HG02759 (cell line): ENCODE measurements at regions not wholly inside any gene's neighbourhood (a gene's known extent, or its start where the extent isn't known, plus 50 kb on each side); places are given as distances from the start of the nearest gene placed in this dataset.
A peak's percentile ranks its signal among the peaks of the same experiment; 100 is the strongest.
"Not testable (repeated sequence)": the region's sequence is repeated elsewhere in the genome, so short reads cannot be mapped to it uniquely, and the experiment has no call there.

ENCODE experiments used
- ATAC-seq: cut with Tn5 transposase; IDR thresholded peaks from one replicate; pipeline ENCODE4 v1.9.1; 2021; ENCODE audit warnings: mild to moderate bottlenecking, moderate library complexity; ENCODE audit not compliant: unreplicated experiment

GRCh38 chr6:112457886-112458285 lies 110.8 kb downstream of the RFPL4B start:
- no peak for ATAC-seq

DNA sequence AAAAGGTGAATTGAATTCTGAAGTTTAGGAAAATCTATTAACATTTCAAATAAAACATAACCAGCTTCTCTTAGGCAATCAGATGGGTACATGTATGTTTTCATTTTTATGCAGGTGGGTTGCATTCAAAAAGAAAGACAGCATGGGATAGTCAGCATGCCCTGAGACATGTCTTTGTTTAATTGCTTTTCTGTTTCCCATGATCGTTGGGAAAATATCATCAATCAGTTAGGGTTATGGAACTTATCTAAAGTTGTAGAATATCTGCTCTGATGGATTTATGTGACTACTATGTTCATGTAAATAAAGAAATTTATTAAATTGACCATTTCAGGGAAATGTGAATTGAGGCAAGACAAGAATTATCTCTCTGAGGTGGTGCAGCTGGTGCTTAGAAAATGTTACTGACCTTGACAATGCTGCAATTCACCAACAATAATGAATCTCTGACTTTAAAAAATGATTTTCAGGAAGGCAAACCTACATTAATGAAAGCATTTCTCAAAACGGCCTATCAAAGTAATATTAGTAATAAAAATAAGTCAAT lies 112.7 kb downstream of the RFPL4B start:
- no peak for ATAC-seq

GRCh38 chr6:112464901-112465665 lies 118.0 kb downstream of the RFPL4B start:
- ATAC-seq, result no peak

- peak; percentile 73 for ATAC-seq
Observed at GRCh38 chr6:112466373-112467151, 119.4 kb downstream of the RFPL4B start.

- ATAC-seq, result no peak
Observed at GRCh38 chr6:112468359-112468758, 121.2 kb downstream of the RFPL4B start.

GRCh38 chr6:112469306-112469705 lies 122.2 kb downstream of the RFPL4B start:
- no peak for ATAC-seq

DNA sequence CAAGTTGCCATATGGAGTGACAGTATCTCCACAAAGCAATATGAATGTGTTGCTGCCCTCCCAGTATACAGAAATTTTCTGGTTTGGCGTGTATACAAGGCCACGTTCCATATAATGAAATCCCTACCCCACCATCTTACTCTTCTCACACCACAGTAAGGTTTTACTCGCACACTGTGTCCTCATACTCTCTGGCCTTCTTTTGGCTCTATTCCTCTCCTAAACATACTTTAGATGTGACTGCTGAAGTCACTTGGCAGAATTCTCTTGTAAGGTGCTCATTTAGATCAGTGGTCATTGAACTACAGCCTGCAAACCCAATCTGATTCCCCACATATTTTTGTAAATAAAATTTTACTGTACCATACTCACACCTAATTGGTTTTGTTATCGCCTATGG lies 123.2 kb downstream of the RFPL4B start:
- no peak for ATAC-seq

DNA sequence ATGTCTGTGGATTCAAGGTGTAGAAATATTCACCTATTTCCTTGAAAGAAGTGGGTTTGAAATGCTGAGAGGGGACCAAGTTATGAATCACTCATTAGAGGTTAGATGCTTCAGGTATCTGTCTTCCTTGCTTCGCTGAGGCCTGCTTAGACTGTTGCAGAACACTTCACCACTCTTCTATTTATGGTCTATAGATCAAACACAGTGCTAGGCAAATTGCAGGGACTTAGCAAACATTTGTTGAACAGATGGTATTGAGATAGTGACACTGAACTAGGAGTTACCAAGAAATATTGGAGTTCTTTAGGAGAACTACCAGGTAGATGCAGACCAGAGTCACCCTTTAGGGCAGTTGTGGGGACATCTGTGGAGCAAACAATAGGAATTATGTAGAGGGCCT lies 123.8 kb downstream of the RFPL4B start:
- no peak for ATAC-seq

GRCh38 chr6:112475083-112475482 lies 128.0 kb downstream of the RFPL4B start:
- no peak for ATAC-seq

GRCh38 chr6:112477125-112477524 lies 130.0 kb downstream of the RFPL4B start:
- no peak for ATAC-seq

GRCh38 chr6:112478036-112478435 lies 130.9 kb downstream of the RFPL4B start:
- no peak for ATAC-seq

- ATAC-seq, result not testable (repeated sequence)
Observed at GRCh38 chr6:112479975-112480374, 132.8 kb downstream of the RFPL4B start.

- ATAC-seq, result no peak
Observed at GRCh38 chr6:112480553-112480952, 133.4 kb downstream of the RFPL4B start.

GRCh38 chr6:112481211-112481610 lies 134.1 kb downstream of the RFPL4B start:
- ATAC-seq, result no peak

DNA sequence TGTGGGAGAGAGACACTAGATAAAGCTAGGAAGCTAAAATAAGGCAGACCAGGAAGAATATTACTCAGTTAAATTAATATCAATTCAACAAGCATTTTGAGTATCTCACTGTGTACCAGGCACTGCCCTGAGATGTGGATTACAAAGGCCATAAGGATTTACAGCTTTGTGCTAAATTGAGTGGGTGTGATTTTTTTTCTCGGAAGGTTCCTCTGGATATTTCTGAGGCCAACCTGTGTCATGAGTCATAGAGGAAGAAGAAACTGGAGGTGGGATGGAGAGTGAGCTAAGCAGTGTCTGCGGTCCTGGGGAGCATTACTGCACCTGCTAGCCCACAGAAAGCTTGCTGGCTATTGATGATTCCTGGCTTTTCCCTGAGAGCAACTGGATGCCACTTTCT lies 135.2 kb downstream of the RFPL4B start:
- no peak for ATAC-seq

DNA sequence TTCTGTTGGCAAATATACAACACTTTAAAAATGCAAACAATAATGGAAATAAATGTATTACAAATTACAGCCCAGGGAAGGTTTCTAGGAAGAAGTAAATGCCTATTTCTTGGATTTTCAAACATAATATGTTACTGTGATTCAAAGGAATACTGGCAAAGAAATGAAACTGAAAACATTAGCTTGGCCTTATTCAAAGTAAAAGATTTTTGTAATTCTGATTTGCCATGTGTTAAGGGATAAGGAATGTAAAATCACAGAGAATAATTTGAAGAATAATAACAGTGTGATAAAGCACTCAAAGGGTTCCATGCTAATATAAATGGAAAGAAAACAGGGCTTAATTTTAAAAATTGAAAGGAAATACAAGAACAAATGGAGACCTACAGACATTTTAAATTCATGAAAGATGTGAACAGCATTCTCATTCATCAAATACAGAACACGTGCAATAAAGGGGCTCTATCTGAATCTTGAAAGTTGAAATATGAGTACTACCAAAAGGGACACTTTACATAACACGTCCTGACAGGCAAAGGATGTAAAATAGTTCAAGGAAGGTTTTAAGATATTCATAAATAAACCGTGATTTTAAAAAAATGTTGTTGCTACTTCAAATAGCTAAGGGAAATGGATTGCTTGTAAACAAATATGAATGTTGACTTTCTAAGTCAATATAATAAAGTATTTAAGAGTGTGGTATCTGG lies 138.1 kb downstream of the RFPL4B start:
- ATAC-seq, result no peak

DNA sequence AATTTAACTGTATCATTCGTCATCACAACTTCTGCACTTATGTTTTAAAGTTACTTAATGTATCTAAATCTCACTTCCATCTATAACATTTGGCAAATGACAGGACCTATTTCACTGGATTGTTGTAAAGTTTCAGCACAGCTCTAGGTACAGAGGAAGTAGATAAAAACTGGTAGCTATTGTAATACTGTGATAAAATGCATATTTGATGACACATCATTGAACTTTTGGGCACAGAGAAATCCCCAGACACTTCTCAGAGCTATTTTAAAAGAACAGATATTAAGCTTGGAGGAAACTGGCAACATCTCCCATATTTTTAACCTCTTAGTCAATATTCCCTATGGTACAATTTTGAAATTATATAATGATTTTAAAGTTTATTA lies 138.7 kb downstream of the RFPL4B start:
- ATAC-seq, result no peak

GRCh38 chr6:112486454-112486853 lies 139.3 kb downstream of the RFPL4B start:
- ATAC-seq, result no peak

DNA sequence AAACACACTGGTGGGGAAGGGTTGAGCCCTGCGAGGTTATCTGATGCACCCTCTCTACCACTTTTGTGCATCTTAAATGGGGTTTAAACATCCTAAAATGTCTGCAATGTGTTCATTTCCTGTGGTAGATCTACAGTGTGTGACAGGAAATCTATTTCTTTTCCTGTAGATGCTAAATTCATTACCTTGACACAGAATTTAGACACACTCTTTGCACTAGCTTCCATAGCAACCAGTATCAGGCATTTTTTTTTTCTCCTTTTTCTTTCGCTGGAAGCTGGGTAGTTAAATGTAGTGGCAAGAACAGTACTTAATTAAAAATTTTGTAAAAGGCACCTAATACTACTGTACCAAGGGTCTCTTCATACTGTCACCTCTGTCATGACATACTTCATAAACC lies 141.1 kb downstream of the RFPL4B start:
- no peak for ATAC-seq

DNA sequence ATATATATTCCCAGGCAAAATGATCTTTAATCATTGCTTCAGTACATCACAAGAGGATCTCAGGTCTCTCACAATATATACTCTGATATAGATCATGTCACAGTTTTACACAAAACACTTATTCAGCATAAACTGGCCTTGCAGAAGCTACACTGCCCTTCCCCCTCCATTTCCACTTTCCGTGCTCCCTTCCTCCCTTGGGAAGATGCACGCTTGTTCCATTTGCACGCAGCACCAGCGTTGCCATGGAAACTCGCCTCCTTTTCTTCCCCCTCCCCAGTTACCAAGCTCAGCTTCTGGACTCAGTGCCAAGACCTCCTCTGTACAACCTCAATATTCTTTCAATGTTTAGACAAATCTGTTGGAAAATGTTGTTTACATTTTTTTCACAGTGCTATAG lies 154.6 kb downstream of the RFPL4B start:
- no peak for ATAC-seq

DNA sequence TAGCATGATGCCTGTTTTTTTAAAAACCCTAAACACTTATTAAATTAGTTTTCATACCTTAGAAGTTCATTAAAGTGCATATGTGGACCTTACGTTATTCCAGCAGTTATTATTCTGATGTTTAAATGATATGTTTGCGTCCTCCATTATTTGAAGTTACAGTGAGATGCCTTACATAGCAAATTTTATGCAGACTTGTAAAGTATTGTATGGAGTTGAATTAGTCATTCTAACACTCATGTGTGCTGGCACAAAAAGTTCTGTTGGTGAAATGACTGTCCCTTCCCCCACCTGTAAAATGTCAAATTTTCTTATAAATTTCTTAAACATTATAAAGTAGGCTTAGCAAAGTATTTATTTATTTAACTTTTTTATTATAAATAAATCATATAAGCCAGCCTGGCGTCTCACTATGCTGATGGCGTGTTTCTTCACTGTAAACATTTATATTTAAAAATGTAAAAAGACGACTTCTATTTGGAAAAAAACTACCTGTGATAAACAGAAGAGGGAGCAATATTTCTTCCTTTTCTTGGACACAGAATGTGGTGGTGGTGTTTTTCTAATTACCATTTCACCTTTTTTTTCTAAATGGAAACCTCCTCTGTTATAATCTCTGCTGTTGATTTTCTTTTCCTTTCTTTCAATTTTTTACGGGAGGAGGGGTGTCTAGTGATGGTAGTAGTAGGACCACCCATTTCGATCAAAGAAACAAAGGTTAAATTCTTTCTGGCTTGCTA lies 155.4 kb downstream of the RFPL4B start:
- ATAC-seq, result no peak
